ENCODE measurements at regions not wholly inside any gene's neighbourhood (a gene's known extent, or its start where the extent isn't known, plus 50 kb on each side); places are given as distances from the start of the nearest gene placed in this dataset.

DNA sequence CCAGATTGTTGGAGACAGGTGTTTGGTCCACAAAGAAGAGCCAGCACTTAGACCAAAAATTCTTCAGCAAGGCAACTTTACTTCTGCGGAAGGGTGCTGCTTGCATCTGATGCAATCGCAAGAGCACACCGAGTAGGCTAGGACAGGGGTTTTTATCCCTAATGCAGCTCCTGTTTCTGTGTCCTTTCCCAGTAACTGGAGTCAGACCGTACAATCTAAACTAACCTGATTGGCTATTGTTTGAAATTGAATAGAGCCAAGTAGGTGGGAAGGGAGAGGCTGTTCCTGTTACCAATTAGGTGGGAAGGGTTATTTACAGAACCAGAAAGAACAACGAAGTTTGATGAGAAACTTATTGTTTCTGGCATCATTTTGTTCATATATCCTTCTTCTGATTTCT, 77.6 kb downstream of the CHCHD4 start:
- TF ChIP-seq CTCF (IDR thresholded peaks at IDR 0.05; ENCODE audit: low read depth, low read length) (no peak), EZH2phosphoT487 (IDR thresholded peaks at IDR 0.05; ENCODE audit: low read depth) (no peak)
